ENCODE measurements at regions not wholly inside any gene's neighbourhood (a gene's known extent, or its start where the extent isn't known, plus 50 kb on each side); places are given as distances from the start of the nearest gene placed in this dataset.

- no peak for TF ChIP-seq CTCF (IDR thresholded peaks at IDR 0.05)
- TF ChIP-seq POLR2A (IDR thresholded peaks at IDR 0.05) = no peak
Observed at GRCh38 chr4:97038146-97038516, 1105.1 kb downstream of the STPG2 start.
